Mammary epithelial cell (primary cell): ENCODE measurements at regions not wholly inside any gene's neighbourhood (a gene's known extent, or its start where the extent isn't known, plus 50 kb on each side); places are given as distances from the start of the nearest gene placed in this dataset.

Experiments
- CTCF ChIP-seq, 2 donors: IDR thresholded peaks in 1 of 2; conservative IDR thresholded peaks in 1 of 2; 2 replicates each; pipeline ENCODE4 v1.5.1; 2011 to 2012; ENCODE audit warnings: inconsistent platforms in 2 of 2, low read length in 2 of 2, mild to moderate bottlenecking in 2 of 2, control low read depth in 1 of 2, low read depth in 1 of 2; ENCODE audit not compliant: insufficient read depth in 1 of 2; ENCODE audit errors: extremely low read depth in 1 of 2
- EZH2 ChIP-seq: IDR thresholded peaks from 2 replicates; pipeline ENCODE4 v1.6.1; 2012; ENCODE audit warnings: low read length, inconsistent platforms, borderline replicate concordance

GRCh38 chr12:115450710-115451109 lies 766.7 kb upstream of the TBX3 start:
- TF ChIP-seq CTCF (conservative IDR thresholded peaks at IDR 0.05 in 1 of 2, IDR thresholded peaks at IDR 0.05 in 1 of 2; ENCODE audit: extremely low read depth in 1 of 2, insufficient read depth in 1 of 2, low read depth in 1 of 2, low read length in 2 of 2) (no peak), EZH2 (no peak)
